BLaER1 treated with 17β-estradiol and CSF1 and Interleukin-3, amounts not matched to agents 10 nM and 100 nM (cell line): ENCODE measurements at regions not wholly inside any gene's neighbourhood (a gene's known extent, or its start where the extent isn't known, plus 50 kb on each side); places are given as distances from the start of the nearest gene placed in this dataset.

ENCODE experiments used
- H3K27ac ChIP-seq, 11 experiments: shearing (Covaris generic); formaldehyde crosslinking; 2 replicates each; pipeline ENCODE4 v1.8.1; 2022
- H3K27me3 ChIP-seq, 11 experiments: shearing (Covaris generic); formaldehyde crosslinking; 2 replicates each; pipeline ENCODE4 v1.8.1; 2022
- H3K36me3 ChIP-seq, 11 experiments: shearing (Covaris generic); formaldehyde crosslinking; 2 replicates each; pipeline ENCODE4 v1.8.1; 2022
- H3K4me1 ChIP-seq, 10 experiments: shearing (Covaris generic); formaldehyde crosslinking; 2 replicates each; pipeline ENCODE4 v1.8.1; 2022
- H3K4me2 ChIP-seq, 11 experiments: shearing (Covaris generic); formaldehyde crosslinking; 2 replicates each; pipeline ENCODE4 v1.8.1; 2022
- H3K4me3 ChIP-seq, 10 experiments: shearing (Covaris generic); formaldehyde crosslinking; 2 replicates each; pipeline ENCODE4 v1.8.1; 2022
- H3K9ac ChIP-seq, 11 experiments: shearing (Covaris generic); formaldehyde crosslinking; 2 replicates each; pipeline ENCODE4 v1.8.1; 2022
- H3K9me3 ChIP-seq, 11 experiments: shearing (Covaris generic); formaldehyde crosslinking; replicated peaks in 1 of 11; 2 replicates each; pipeline ENCODE4 v1.8.1; 2022
- H4K20me1 ChIP-seq, 11 experiments: shearing (Covaris generic); formaldehyde crosslinking; 2 replicates each; pipeline ENCODE4 v1.8.1; 2022
- Cebpa-rat ChIP-seq, 11 experiments: shearing (Covaris generic); IDR thresholded peaks; 2 replicates each; pipeline ENCODE4 v1.8.1; 2022

GRCh38 chr4:45741897-45742296 lies 382.0 kb downstream of the GABRG1 start:
- Histone ChIP-seq H3K9me3 (peaks cover 7 to 13% (median 10%) of the 10 kb centered on the region in 11 experiments; a peak in 18 of 22 replicates), H3K4me1 (no peaks in the 10 kb centered on the region), H4K20me1 (no peaks in the 10 kb centered on the region), H3K4me3 (no peak overlapping the region), H3K9ac (no peak overlapping the region), H3K27ac (no peak overlapping the region), H3K36me3 (no peaks in the 10 kb centered on the region), H3K4me2 (no peak overlapping the region), H3K27me3 (no peaks in the 10 kb centered on the region)
- TF ChIP-seq Cebpa-rat (IDR thresholded peaks at IDR 0.05) = no peak

GRCh38 chr4:45732161-45732560 lies 391.7 kb downstream of the GABRG1 start:
- Histone ChIP-seq H3K27me3 (no peaks in the 10 kb centered on the region), H3K4me1 (no peaks in the 10 kb centered on the region), H3K27ac (no peak overlapping the region), H3K9me3 (no peaks in the 10 kb centered on the region), H3K9ac (no peak overlapping the region), H3K36me3 (no peaks in the 10 kb centered on the region), H3K4me2 (no peak overlapping the region), H3K4me3 (no peak overlapping the region), H4K20me1 (no peaks in the 10 kb centered on the region)
- TF ChIP-seq Cebpa-rat (IDR thresholded peaks at IDR 0.05) = no peak

GRCh38 chr4:45716093-45716492 lies 407.8 kb downstream of the GABRG1 start:
- no peak for TF ChIP-seq Cebpa-rat (IDR thresholded peaks at IDR 0.05)
- Histone ChIP-seq H3K36me3 (no peaks in the 10 kb centered on the region), H3K27ac (no peak overlapping the region), H3K27me3 (no peaks in the 10 kb centered on the region), H3K4me2 (no peak overlapping the region), H3K9me3 (no peaks in the 10 kb centered on the region), H4K20me1 (no peaks in the 10 kb centered on the region), H3K4me3 (no peak overlapping the region), H3K4me1 (no peaks in the 10 kb centered on the region), H3K9ac (no peak overlapping the region)

GRCh38 chr4:45713996-45714395 lies 409.9 kb downstream of the GABRG1 start:
- H3K36me3 ChIP-seq = no peaks in the 10 kb centered on the region
- no peak overlapping the region for H3K4me2 ChIP-seq
- no peaks in the 10 kb centered on the region for H3K4me1 ChIP-seq
- no peaks in the 10 kb centered on the region for H4K20me1 ChIP-seq
- H3K27ac ChIP-seq = no peak overlapping the region
- no peak for TF ChIP-seq Cebpa-rat (IDR thresholded peaks at IDR 0.05)
- no peaks in the 10 kb centered on the region for H3K9me3 ChIP-seq
- H3K27me3 ChIP-seq = no peaks in the 10 kb centered on the region
- H3K4me3 ChIP-seq = no peak overlapping the region
- no peak overlapping the region for H3K9ac ChIP-seq

- no peaks in the 10 kb centered on the region for H3K9me3 ChIP-seq
- H3K27ac ChIP-seq = no peak overlapping the region
- H3K4me3 ChIP-seq = no peak overlapping the region
- TF ChIP-seq Cebpa-rat (IDR thresholded peaks at IDR 0.05) = no peak
- peaks cover 0 to 10% (median 7%) of the 10 kb centered on the region in 10 experiments; a peak in 9 of 20 replicates for H3K4me1 ChIP-seq
- no peaks in the 10 kb centered on the region for H4K20me1 ChIP-seq
- H3K9ac ChIP-seq = no peak overlapping the region
- no peaks in the 10 kb centered on the region for H3K27me3 ChIP-seq
- no peak overlapping the region for H3K4me2 ChIP-seq
- H3K36me3 ChIP-seq = no peaks in the 10 kb centered on the region
These were observed 422.2 kb downstream of the GABRG1 start for GRCh38 chr4:45701621-45702020.

GRCh38 chr4:45693746-45694145 lies 430.1 kb downstream of the GABRG1 start:
- H3K9ac ChIP-seq = no peak overlapping the region
- TF ChIP-seq Cebpa-rat (IDR thresholded peaks at IDR 0.05) = no peak

GRCh38 chr4:45692131-45692735 lies 431.6 kb downstream of the GABRG1 start:
- TF ChIP-seq Cebpa-rat (IDR thresholded peaks at IDR 0.05) = no peak
- H3K4me3 ChIP-seq = no peak overlapping the region
- no peaks in the 10 kb centered on the region for H3K27me3 ChIP-seq
- H3K9ac ChIP-seq = no peak overlapping the region
- no peak overlapping the region for H3K27ac ChIP-seq
- no peaks in the 10 kb centered on the region for H4K20me1 ChIP-seq
- peaks cover 0 to 9% (median 6%) of the 10 kb centered on the region in 10 experiments; a peak in 10 of 20 replicates for H3K4me1 ChIP-seq
- no peaks in the 10 kb centered on the region for H3K36me3 ChIP-seq
- H3K9me3 ChIP-seq = no peaks in the 10 kb centered on the region
- no peak overlapping the region for H3K4me2 ChIP-seq

More at GRCh38 chr4:45693746-45694145, 430.1 kb downstream of the GABRG1 start:
- Histone ChIP-seq H3K36me3 (no peaks in the 10 kb centered on the region), H3K4me1 (peaks cover 0 to 13% (median 8%) of the 10 kb centered on the region in 10 experiments; a peak in 10 of 20 replicates), H3K4me2 (no peak overlapping the region), H3K9me3 (no peaks in the 10 kb centered on the region), H4K20me1 (no peaks in the 10 kb centered on the region), H3K27me3 (no peaks in the 10 kb centered on the region), H3K4me3 (no peak overlapping the region), H3K27ac (no peak overlapping the region)

- H3K27me3 ChIP-seq = no peaks in the 10 kb centered on the region
- no peak overlapping the region for H3K27ac ChIP-seq
- no peak for TF ChIP-seq Cebpa-rat (IDR thresholded peaks at IDR 0.05)
- H3K9ac ChIP-seq = no peak overlapping the region
- H4K20me1 ChIP-seq = no peaks in the 10 kb centered on the region
- H3K36me3 ChIP-seq = no peaks in the 10 kb centered on the region
- H3K4me2 ChIP-seq = no peak overlapping the region
- no peaks in the 10 kb centered on the region for H3K9me3 ChIP-seq
- peaks cover 0 to 7% (median 0%) of the 10 kb centered on the region in 10 experiments; a peak in 1 of 20 replicates for H3K4me1 ChIP-seq
- no peak overlapping the region for H3K4me3 ChIP-seq
These were observed 435.5 kb downstream of the GABRG1 start for GRCh38 chr4:45688341-45688740.

GRCh38 chr4:45679411-45679810 lies 444.4 kb downstream of the GABRG1 start:
- no peaks in the 10 kb centered on the region for H3K4me1 ChIP-seq
- H3K4me3 ChIP-seq = no peak overlapping the region
- no peak overlapping the region for H3K27ac ChIP-seq
- no peak overlapping the region for H3K9ac ChIP-seq
- no peak overlapping the region for H3K4me2 ChIP-seq
- no peaks in the 10 kb centered on the region for H3K9me3 ChIP-seq
- TF ChIP-seq Cebpa-rat (IDR thresholded peaks at IDR 0.05) = no peak
- H3K36me3 ChIP-seq = no peaks in the 10 kb centered on the region
- no peaks in the 10 kb centered on the region for H4K20me1 ChIP-seq
- H3K27me3 ChIP-seq = no peaks in the 10 kb centered on the region

- H4K20me1 ChIP-seq = no peaks in the 10 kb centered on the region
- H3K4me2 ChIP-seq = no peak overlapping the region
- no peak overlapping the region for H3K4me3 ChIP-seq
- no peak overlapping the region for H3K27ac ChIP-seq
- no peaks in the 10 kb centered on the region for H3K9me3 ChIP-seq
- no peak overlapping the region for H3K9ac ChIP-seq
- H3K4me1 ChIP-seq = no peaks in the 10 kb centered on the region
- H3K36me3 ChIP-seq = no peaks in the 10 kb centered on the region
- no peak for TF ChIP-seq Cebpa-rat (IDR thresholded peaks at IDR 0.05)
- no peaks in the 10 kb centered on the region for H3K27me3 ChIP-seq
These were observed 455.7 kb downstream of the GABRG1 start for GRCh38 chr4:45668128-45668527.
